Nephron (organoid): ENCODE measurements at regions not wholly inside any gene's neighbourhood (a gene's known extent, or its start where the extent isn't known, plus 50 kb on each side); places are given as distances from the start of the nearest gene placed in this dataset.

ENCODE experiments used
- H3K27ac Mint-ChIP-seq, 3 experiments: 2 replicates each; pipeline ENCODE4 v1.8.0; 2020; ENCODE audit warnings: mixed read lengths in 3 of 3, mild to moderate bottlenecking in 2 of 3, moderate library complexity in 1 of 3
- H3K27me3 Mint-ChIP-seq: 2 replicates; pipeline ENCODE4 v1.8.0; 2021; ENCODE audit warnings: low read depth, mild to moderate bottlenecking, moderate library complexity, mixed read lengths
- H3K36me3 Mint-ChIP-seq: 2 replicates; pipeline ENCODE4 v1.8.0; 2020; ENCODE audit warnings: low read depth, mixed read lengths
- H3K4me1 Mint-ChIP-seq: 2 replicates; pipeline ENCODE4 v1.8.0; 2020; ENCODE audit warnings: mixed read lengths
- H3K4me3 Mint-ChIP-seq, 3 experiments: 2 replicates each; pipeline ENCODE4 v1.8.0; 2020; ENCODE audit warnings: mild to moderate bottlenecking in 3 of 3, mixed read lengths in 3 of 3, moderate library complexity in 2 of 3
- H3K9me3 Mint-ChIP-seq: 2 replicates; pipeline ENCODE4 v1.8.0; 2020; ENCODE audit warnings: mixed read lengths
- CTCF ChIP-seq, 3 experiments: fragments of 200-600 bp; sonication (generic); IDR thresholded peaks; one replicate each; pipeline ENCODE4 v1.5.0; 2021; ENCODE audit warnings: antibody characterized with exemption in 3 of 3; ENCODE audit not compliant: unreplicated experiment in 3 of 3

DNA sequence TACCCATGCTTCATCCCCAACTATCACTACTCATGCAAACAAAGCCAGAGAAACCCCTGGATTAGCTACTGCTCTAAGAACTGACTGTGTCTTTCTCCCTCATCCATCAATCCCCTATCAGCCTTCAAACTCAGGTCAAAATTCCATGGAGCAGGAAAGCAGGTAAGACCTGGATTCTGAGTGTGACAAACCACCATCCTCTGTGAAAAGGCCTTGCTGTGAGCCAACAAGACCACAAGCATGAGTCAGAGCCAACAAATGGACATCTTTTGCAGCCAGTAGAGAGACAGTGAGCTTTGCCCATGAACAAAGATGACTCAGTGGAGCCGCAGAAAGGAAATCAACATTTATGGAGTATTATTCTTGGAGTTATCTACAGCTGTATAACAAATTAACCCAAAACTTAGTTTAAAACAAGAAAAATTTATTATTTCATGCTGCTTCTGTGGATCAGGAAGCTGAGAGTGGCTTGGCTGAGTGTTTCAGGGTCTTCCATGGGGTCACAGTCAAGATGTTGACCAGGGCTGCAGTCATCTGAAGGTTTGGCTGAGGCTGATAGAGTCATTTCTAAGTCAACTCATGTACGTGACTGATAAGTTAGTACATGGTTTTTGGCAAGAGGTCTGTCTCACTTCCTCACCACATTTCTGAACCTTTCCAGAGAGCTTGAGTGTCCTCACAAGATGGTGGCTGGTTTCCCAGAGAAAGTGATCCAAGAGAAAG is 61.1 kb downstream of the PITPNM2 start:
- Mint-ChIP-seq H3K27me3 (peaks cover 3% of the 10 kb centered on the region), H3K36me3 (no peaks in the 10 kb centered on the region), H3K27ac (no peak overlapping the region), H3K9me3 (no peaks in the 10 kb centered on the region), H3K4me3 (no peak overlapping the region), H3K4me1 (peaks cover 19% of the 10 kb centered on the region)
- TF ChIP-seq CTCF (IDR thresholded peaks at IDR 0.05; ENCODE audit: unreplicated experiment in 3 of 3), result no peak

DNA sequence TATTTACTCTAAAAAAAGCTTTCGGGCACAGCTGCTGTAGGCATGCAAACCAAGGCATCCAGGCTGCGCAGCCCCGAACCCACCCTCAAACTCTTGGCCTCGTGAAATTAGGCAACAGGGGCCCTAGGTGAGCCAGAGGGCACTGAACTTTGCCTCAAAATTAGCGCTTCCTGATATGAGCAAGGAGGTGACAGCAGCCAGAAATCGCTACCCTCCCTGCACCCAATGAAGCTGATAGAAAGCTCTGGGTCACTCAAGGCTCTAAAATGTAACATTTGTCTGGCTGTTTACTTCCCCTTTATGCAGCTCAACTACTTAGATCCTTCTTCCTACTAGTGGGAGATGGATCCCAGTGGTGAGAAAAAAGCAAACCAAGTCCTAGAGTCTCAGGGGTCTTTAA is 61.8 kb downstream of the PITPNM2 start:
- Mint-ChIP-seq H3K4me1 (peaks cover 19% of the 10 kb centered on the region), H3K9me3 (no peaks in the 10 kb centered on the region), H3K4me3 (no peak overlapping the region), H3K27ac (no peak overlapping the region), H3K27me3 (peaks cover 3% of the 10 kb centered on the region), H3K36me3 (no peaks in the 10 kb centered on the region)
- no peak for TF ChIP-seq CTCF (IDR thresholded peaks at IDR 0.05; ENCODE audit: unreplicated experiment in 3 of 3)

- Mint-ChIP-seq H3K27me3 (peaks cover 3% of the 10 kb centered on the region), H3K4me3 (no peak overlapping the region), H3K9me3 (no peaks in the 10 kb centered on the region), H3K27ac (no peak overlapping the region), H3K36me3 (no peaks in the 10 kb centered on the region), H3K4me1 (peaks cover 14% of the 10 kb centered on the region)
- TF ChIP-seq CTCF (IDR thresholded peaks at IDR 0.05; ENCODE audit: unreplicated experiment in 3 of 3), result no peak
Measured at GRCh38 chr12:123085730-123086487, 65.0 kb downstream of the PITPNM2 start.

DNA sequence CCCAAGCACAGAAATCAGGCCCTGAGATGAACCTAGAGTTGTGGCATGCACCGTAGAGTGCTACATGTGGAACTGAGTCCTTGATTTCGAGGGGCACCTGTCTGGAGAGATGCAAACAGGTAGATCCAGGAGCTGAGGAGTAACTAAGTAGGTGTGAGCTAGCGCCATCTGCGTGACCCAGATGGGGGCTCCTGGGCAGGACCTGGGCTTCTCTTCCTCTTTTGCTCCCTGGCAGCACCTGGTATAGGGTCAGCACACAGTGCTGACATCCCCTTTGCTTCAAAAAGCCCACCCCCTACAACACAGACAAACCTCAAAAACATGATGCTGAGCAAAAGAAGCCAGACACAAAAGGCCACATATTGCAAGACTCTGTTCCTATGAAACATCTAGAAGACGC is 65.8 kb downstream of the PITPNM2 start:
- peaks cover 14% of the 10 kb centered on the region for H3K4me1 Mint-ChIP-seq
- H3K36me3 Mint-ChIP-seq, result no peaks in the 10 kb centered on the region
- H3K4me3 Mint-ChIP-seq, result no peak overlapping the region
- TF ChIP-seq CTCF (IDR thresholded peaks at IDR 0.05; ENCODE audit: unreplicated experiment in 3 of 3), result no peak
- H3K9me3 Mint-ChIP-seq, result no peaks in the 10 kb centered on the region
- peaks cover 3% of the 10 kb centered on the region for H3K27me3 Mint-ChIP-seq
- peak overlapping the region in 1 of 3 experiments; percentile 12 for H3K27ac Mint-ChIP-seq

GRCh38 chr12:123083661-123084571 is 67.0 kb downstream of the PITPNM2 start:
- Mint-ChIP-seq H3K27ac (no peak overlapping the region), H3K4me3 (no peak overlapping the region), H3K27me3 (peaks cover 3% of the 10 kb centered on the region), H3K36me3 (no peaks in the 10 kb centered on the region), H3K4me1 (peaks cover 19% of the 10 kb centered on the region), H3K9me3 (no peaks in the 10 kb centered on the region)
- no peak for TF ChIP-seq CTCF (IDR thresholded peaks at IDR 0.05; ENCODE audit: unreplicated experiment in 3 of 3)
